CD4-positive, alpha-beta T cell (primary cell): ENCODE measurements at regions not wholly inside any gene's neighbourhood (a gene's known extent, or its start where the extent isn't known, plus 50 kb on each side); places are given as distances from the start of the nearest gene placed in this dataset.
"Not testable (repeated sequence)": the region's sequence is repeated elsewhere in the genome, so short reads cannot be mapped to it uniquely, and the experiment has no call there.

ENCODE experiments used
- ATAC-seq: fragments of 200-7000 bp; cut with Tn5 transposase; one replicate; pipeline ENCODE4 v1.10.0; 2022; ENCODE audit warnings: mild to moderate bottlenecking; ENCODE audit not compliant: poor library complexity
- CTCF ChIA-PET: fragments of 350-600 bp; sonication (Branson Sonifier 250); formaldehyde crosslinking; loops from one replicate; lab custom pipeline; 2021; ENCODE audit warnings: antibody characterized with exemption, inconsistent platforms; lab: Charles Lee
- POLR2A ChIA-PET: fragments of 350-600 bp; sonication (Branson Sonifier 250); formaldehyde crosslinking; loops from one replicate; lab custom pipeline; 2021; ENCODE audit warnings: antibody characterized with exemption, inconsistent platforms; lab: Charles Lee
- DNase-seq, 14 experiments: peaks; one replicate each; pipeline ENCODE4 v3.0.0-alpha.2; 2013 to 2020; ENCODE audit warnings: mixed read lengths in 2 of 14
- H3K27ac ChIP-seq, 2 donors: one replicate each; pipeline versions ENCODE4 v1.5.1 to v1.7.0; 2013; ENCODE audit warnings: low read length in 2 of 2, low read depth in 1 of 2, mild to moderate bottlenecking in 1 of 2
- H3K27me3 ChIP-seq, 2 experiments: 1 replicate in 1 of 2; 2 replicates in 1 of 2; pipeline versions ENCODE4 v1.6.1 to v1.7.0; 2013; ENCODE audit warnings: low read length in 2 of 2, control low read depth in 1 of 2, mild to moderate bottlenecking in 1 of 2, moderate library complexity in 1 of 2; ENCODE audit not compliant: insufficient read depth in 2 of 2, control insufficient read depth in 1 of 2
- H3K36me3 ChIP-seq: one replicate; pipeline ENCODE4 v1.6.1; 2013; ENCODE audit warnings: low read length, control low read depth; ENCODE audit not compliant: insufficient read depth
- H3K4me1 ChIP-seq: one replicate; pipeline ENCODE4 v1.6.1; 2013; ENCODE audit warnings: low read length, control low read depth; ENCODE audit not compliant: insufficient read depth
- H3K4me3 ChIP-seq: one replicate; pipeline ENCODE4 v1.5.1; 2013; ENCODE audit warnings: mild to moderate bottlenecking, low read length, moderate library complexity
- H3K9me3 ChIP-seq, 2 experiments: 1 replicate in 1 of 2; 2 replicates in 1 of 2; pipeline versions ENCODE4 v1.6.1 to v1.7.0; 2013; ENCODE audit warnings: low read length in 2 of 2, mild to moderate bottlenecking in 2 of 2, control low read depth in 1 of 2, moderate library complexity in 1 of 2; ENCODE audit not compliant: control insufficient read depth in 1 of 2, insufficient read depth in 1 of 2
- H3K27ac Mint-ChIP-seq: one replicate; pipeline ENCODE4 v1.8.0; 2020; ENCODE audit warnings: mixed read lengths
- H3K27me3 Mint-ChIP-seq: one replicate; pipeline ENCODE4 v1.8.0; 2021; ENCODE audit warnings: mixed read lengths
- H3K36me3 Mint-ChIP-seq: one replicate; pipeline ENCODE4 v1.8.0; 2021; ENCODE audit warnings: low read depth, mixed read lengths
- H3K4me1 Mint-ChIP-seq: one replicate; pipeline ENCODE4 v1.8.0; 2021; ENCODE audit warnings: low read depth, mixed read lengths
- H3K4me3 Mint-ChIP-seq: one replicate; pipeline ENCODE4 v1.8.0; 2020; ENCODE audit warnings: mild to moderate bottlenecking, mixed read lengths
- H3K9me3 Mint-ChIP-seq: one replicate; pipeline ENCODE4 v1.8.0; 2020; ENCODE audit warnings: mixed read lengths
- CTCF ChIP-seq: fragments of 200-600 bp; IDR thresholded peaks from one replicate; pipeline ENCODE4 v1.8.0; 2022; ENCODE audit warnings: antibody characterized with exemption, mild to moderate bottlenecking
- intact Hi-C, 2 experiments: fragments of 100-400 bp; cut with DNase I in 1 of 2; cut with micrococcal nuclease in 1 of 2; formaldehyde crosslinking; loops; one replicate each; pipeline versions ENCODE4 v1.15.1 to v1.9.0; 2023 to 2025; cut with DNase I, micrococcal nuclease

GRCh38 chr11:67745181-67745726 is 70.8 kb upstream of the ALDH3B2 start:
- H3K9me3 Mint-ChIP-seq: no peaks in the 10 kb centered on the region
- H3K27me3 Mint-ChIP-seq: no peaks in the 10 kb centered on the region
- Histone ChIP-seq H3K4me3 (no peak overlapping the region), H3K36me3 (no peaks in the 10 kb centered on the region), H3K27ac (no peak overlapping the region), H3K27me3 (no peaks in the 10 kb centered on the region), H3K9me3 (no peaks in the 10 kb centered on the region), H3K4me1 (no peaks in the 10 kb centered on the region)
- H3K4me3 Mint-ChIP-seq: no peak overlapping the region
- ChIA-PET POLR2A (no interaction called here), CTCF (no interaction called here)
- no peaks in the 10 kb centered on the region for H3K4me1 Mint-ChIP-seq
- ATAC-seq (no peak), DNase-seq (no peak)
- H3K27ac Mint-ChIP-seq: no peak overlapping the region
- intact Hi-C loops: no loop called here
- no peak for TF ChIP-seq CTCF
- no peaks in the 10 kb centered on the region for H3K36me3 Mint-ChIP-seq

- POLR2A ChIA-PET, H3K27me3 Mint-ChIP-seq, H3K4me3 ChIP-seq, H3K36me3 ChIP-seq, ATAC-seq, H3K27ac Mint-ChIP-seq, H3K27ac ChIP-seq, H3K4me1 Mint-ChIP-seq, intact Hi-C loops, H3K9me3 Mint-ChIP-seq, H3K4me1 ChIP-seq, CTCF ChIA-PET, H3K36me3 Mint-ChIP-seq, DNase-seq, H3K4me3 Mint-ChIP-seq, H3K27me3 ChIP-seq, H3K9me3 ChIP-seq: not testable (repeated sequence)
These were observed 69.8 kb upstream of the ALDH3B2 start for GRCh38 chr11:67744231-67744630.

- H3K9me3 ChIP-seq, H3K4me3 Mint-ChIP-seq, ATAC-seq, H3K9me3 Mint-ChIP-seq, POLR2A ChIA-PET, H3K4me1 Mint-ChIP-seq, H3K36me3 ChIP-seq, DNase-seq, H3K4me3 ChIP-seq, intact Hi-C loops, H3K27me3 ChIP-seq, H3K36me3 Mint-ChIP-seq, H3K27ac Mint-ChIP-seq, H3K4me1 ChIP-seq, CTCF ChIA-PET, H3K27ac ChIP-seq: not testable (repeated sequence)
- peaks cover 39% of the 10 kb centered on the region for H3K27me3 Mint-ChIP-seq
These were observed 63.8 kb upstream of the ALDH3B2 start for GRCh38 chr11:67738231-67738630.

GRCh38 chr11:67737562-67738080 is 63.2 kb upstream of the ALDH3B2 start:
- peaks cover 45% of the 10 kb centered on the region for H3K27me3 Mint-ChIP-seq
- H3K27me3 ChIP-seq, H3K36me3 ChIP-seq, H3K9me3 ChIP-seq, POLR2A ChIA-PET, H3K27ac Mint-ChIP-seq, DNase-seq, H3K9me3 Mint-ChIP-seq, H3K27ac ChIP-seq, H3K4me3 Mint-ChIP-seq, H3K4me1 ChIP-seq, intact Hi-C loops, ATAC-seq, CTCF ChIA-PET, H3K4me1 Mint-ChIP-seq, H3K36me3 Mint-ChIP-seq, H3K4me3 ChIP-seq: not testable (repeated sequence)
